Subcutaneous abdominal adipose tissue (tissue), 5 donors: ENCODE measurements at regions not wholly inside any gene's neighbourhood (a gene's known extent, or its start where the extent isn't known, plus 50 kb on each side); places are given as distances from the start of the nearest gene placed in this dataset.
"Not testable (repeated sequence)": the region's sequence is repeated elsewhere in the genome, so short reads cannot be mapped to it uniquely, and the experiment has no call there.

ENCODE experiments used
- H3K27ac ChIP-seq: one replicate; pipeline ENCODE4 v1.7.0; 2013; ENCODE audit warnings: low read depth, mild to moderate bottlenecking, inconsistent platforms, low read length, moderate library complexity
- H3K27me3 ChIP-seq, 5 donors: one replicate each; pipeline ENCODE4 v1.7.0; 2013; ENCODE audit warnings: low read length in 5 of 5, inconsistent platforms in 1 of 5; ENCODE audit not compliant: control insufficient read depth in 5 of 5, insufficient read depth in 4 of 5
- H3K36me3 ChIP-seq, 5 donors: one replicate each; pipeline ENCODE4 v1.7.0; 2013; ENCODE audit warnings: low read length in 5 of 5; ENCODE audit not compliant: control insufficient read depth in 5 of 5, insufficient read depth in 5 of 5
- H3K4me1 ChIP-seq, 5 donors: one replicate each; pipeline ENCODE4 v1.7.0; 2013; ENCODE audit warnings: low read length in 5 of 5, mild to moderate bottlenecking in 3 of 5, moderate library complexity in 1 of 5; ENCODE audit not compliant: control insufficient read depth in 5 of 5, insufficient read depth in 5 of 5
- H3K4me3 ChIP-seq, 5 donors: one replicate each; pipeline ENCODE4 v1.7.0; 2013; ENCODE audit warnings: low read length in 5 of 5, low read depth in 1 of 5
- H3K9ac ChIP-seq, 5 donors: one replicate each; pipeline ENCODE4 v1.7.0; 2013; ENCODE audit warnings: low read length in 5 of 5, mild to moderate bottlenecking in 4 of 5, moderate library complexity in 3 of 5
- H3K9me3 ChIP-seq, 5 donors: one replicate each; pipeline ENCODE4 v1.7.0; 2013; ENCODE audit warnings: low read length in 5 of 5; ENCODE audit not compliant: control insufficient read depth in 5 of 5
- donor health status: healthy.
- donor health status: healthy.
- donor health status: healthy.
- donor health status: healthy.
- donor health status: healthy.

- Histone ChIP-seq H3K4me1 (peaks cover 0 to 5% (median 0%) of the 10 kb centered on the region in 5 donors), H3K4me3 (no peak overlapping the region), H3K9me3 (peaks cover 0 to 6% (median 3%) of the 10 kb centered on the region in 5 donors), H3K27me3 (no peaks in the 10 kb centered on the region), H3K27ac (no peak overlapping the region), H3K9ac (no peak overlapping the region), H3K36me3 (no peaks in the 10 kb centered on the region)
Measured at GRCh38 chr1:94769551-94769950, 50.6 kb upstream of the SLC44A3 start.

- no peak overlapping the region for H3K4me3 ChIP-seq
- no peaks in the 10 kb centered on the region for H3K27me3 ChIP-seq
- H3K27ac ChIP-seq, result no peak overlapping the region
- no peak overlapping the region for H3K9ac ChIP-seq
- peaks cover 0 to 6% (median 3%) of the 10 kb centered on the region in 5 donors for H3K9me3 ChIP-seq
- H3K36me3 ChIP-seq, result no peaks in the 10 kb centered on the region
- H3K4me1 ChIP-seq, result no peaks in the 10 kb centered on the region
Measured at GRCh38 chr1:94768036-94768435, 52.1 kb upstream of the SLC44A3 start.

- Histone ChIP-seq H3K27me3 (no peaks in the 10 kb centered on the region), H3K9me3 (peaks cover 0 to 6% (median 3%) of the 10 kb centered on the region in 5 donors), H3K4me1 (no peaks in the 10 kb centered on the region), H3K9ac (no peak overlapping the region), H3K4me3 (no peak overlapping the region), H3K36me3 (no peaks in the 10 kb centered on the region), H3K27ac (no peak overlapping the region)
Measured at GRCh38 chr1:94765958-94766357, 54.2 kb upstream of the SLC44A3 start.

- H3K27me3 ChIP-seq, result no peaks in the 10 kb centered on the region
- no peak overlapping the region for H3K27ac ChIP-seq
- H3K9me3 ChIP-seq, result no peaks in the 10 kb centered on the region
- H3K4me3 ChIP-seq, result no peak overlapping the region
- no peaks in the 10 kb centered on the region for H3K36me3 ChIP-seq
- no peak overlapping the region for H3K9ac ChIP-seq
- peaks cover 2 to 33% (median 26%) of the 10 kb centered on the region in 5 donors for H3K4me1 ChIP-seq
Measured at GRCh38 chr1:94759188-94759587, 61.0 kb upstream of the SLC44A3 start.

GRCh38 chr1:94757931-94758330 lies 62.2 kb upstream of the SLC44A3 start:
- Histone ChIP-seq H3K27ac (peak overlapping the region; percentile 67), H3K9ac (peak overlapping the region in 1 of 5 donors; percentile 22), H3K27me3 (no peaks in the 10 kb centered on the region), H3K4me3 (no peak overlapping the region), H3K4me1 (peaks cover 2 to 42% (median 35%) of the 10 kb centered on the region in 5 donors), H3K36me3 (no peaks in the 10 kb centered on the region), H3K9me3 (no peaks in the 10 kb centered on the region)

GRCh38 chr1:94755675-94756074 lies 64.5 kb upstream of the SLC44A3 start:
- no peaks in the 10 kb centered on the region for H3K9me3 ChIP-seq
- no peaks in the 10 kb centered on the region for H3K27me3 ChIP-seq
- H3K36me3 ChIP-seq, result no peaks in the 10 kb centered on the region
- H3K27ac ChIP-seq, result peak overlapping the region; percentile 28
- peaks cover 2 to 42% (median 35%) of the 10 kb centered on the region in 5 donors for H3K4me1 ChIP-seq
- H3K9ac ChIP-seq, result no peak overlapping the region
- H3K4me3 ChIP-seq, result peak overlapping the region in 1 of 5 donors; percentile 44

GRCh38 chr1:94755016-94755415 lies 65.1 kb upstream of the SLC44A3 start:
- H3K9me3 ChIP-seq, H3K36me3 ChIP-seq, H3K27ac ChIP-seq, H3K9ac ChIP-seq, H3K4me3 ChIP-seq, H3K27me3 ChIP-seq: not testable (repeated sequence)
- H3K4me1 ChIP-seq, result peaks cover 2 to 42% (median 35%) of the 10 kb centered on the region in 5 donors

GRCh38 chr1:94754570-94754969 lies 65.6 kb upstream of the SLC44A3 start:
- Histone ChIP-seq H3K9me3 (peaks cover 0 to 2% (median 0%) of the 10 kb centered on the region in 5 donors), H3K4me1 (peaks cover 2 to 42% (median 35%) of the 10 kb centered on the region in 5 donors), H3K9ac (no peak overlapping the region), H3K4me3 (no peak overlapping the region), H3K27me3 (no peaks in the 10 kb centered on the region), H3K27ac (no peak overlapping the region), H3K36me3 (no peaks in the 10 kb centered on the region)

- Histone ChIP-seq H3K4me1 (peaks cover 2 to 42% (median 35%) of the 10 kb centered on the region in 5 donors), H3K9ac (no peak overlapping the region), H3K27me3 (no peaks in the 10 kb centered on the region), H3K9me3 (peaks cover 0 to 5% (median 0%) of the 10 kb centered on the region in 5 donors), H3K4me3 (no peak overlapping the region), H3K27ac (no peak overlapping the region), H3K36me3 (no peaks in the 10 kb centered on the region)
Measured at GRCh38 chr1:94754095-94754494, 66.1 kb upstream of the SLC44A3 start.

- H3K4me3 ChIP-seq, result no peak overlapping the region
- no peak overlapping the region for H3K9ac ChIP-seq
- H3K27ac ChIP-seq, result no peak overlapping the region
Measured at GRCh38 chr1:94753171-94753972, 66.8 kb upstream of the SLC44A3 start.

More at GRCh38 chr1:94753171-94753972, 66.8 kb upstream of the SLC44A3 start:
- Histone ChIP-seq H3K4me1 (peaks cover 2 to 42% (median 35%) of the 10 kb centered on the region in 5 donors), H3K27me3 (no peaks in the 10 kb centered on the region), H3K9me3 (peaks cover 0 to 5% (median 0%) of the 10 kb centered on the region in 5 donors), H3K36me3 (no peaks in the 10 kb centered on the region)
